Common myeloid progenitor, CD34-positive (primary cell): ENCODE measurements at regions not wholly inside any gene's neighbourhood (a gene's known extent, or its start where the extent isn't known, plus 50 kb on each side); places are given as distances from the start of the nearest gene placed in this dataset.

ENCODE experiments used
- CTCF ChIA-PET: fragments of 350-600 bp; sonication (Branson Sonifier 250); formaldehyde crosslinking; loops from one replicate; lab custom pipeline; 2021; ENCODE audit warnings: antibody characterized with exemption; lab: Charles Lee
- POLR2A ChIA-PET: fragments of 350-600 bp; sonication (Branson Sonifier 250); formaldehyde crosslinking; loops from one replicate; lab custom pipeline; 2021; ENCODE audit warnings: antibody characterized with exemption; lab: Charles Lee
- DNase-seq, 3 donors: peaks; one replicate each; pipeline versions ENCODE4 v3.0.0 to v3.0.0-alpha.2; 2013
- H3K27ac ChIP-seq, 2 experiments: 1 replicate in 1 of 2; 2 replicates in 1 of 2; pipeline ENCODE4 v1.7.0; 2013; ENCODE audit warnings: inconsistent platforms in 2 of 2, low read length in 2 of 2, mild to moderate bottlenecking in 2 of 2, low read depth in 1 of 2, moderate library complexity in 1 of 2; ENCODE audit not compliant: severe bottlenecking in 2 of 2, insufficient read depth in 1 of 2, poor library complexity in 1 of 2
- H3K27me3 ChIP-seq, 5 experiments: replicated peaks in 2 of 5; 1 replicate in 3 of 5; 2 replicates in 2 of 5; pipeline versions ENCODE4 v1.6.1 to v1.7.0; 2013; ENCODE audit warnings: low read length in 4 of 5, mild to moderate bottlenecking in 2 of 5, moderate library complexity in 2 of 5, inconsistent platforms in 1 of 5; ENCODE audit not compliant: insufficient read depth in 5 of 5, control insufficient read depth in 4 of 5
- H3K36me3 ChIP-seq, 4 experiments: 1 replicate in 2 of 4; 2 replicates in 2 of 4; pipeline versions ENCODE4 v1.6.1 to v1.7.0; 2013; ENCODE audit warnings: low read length in 3 of 4, control low read depth in 1 of 4, mild to moderate bottlenecking in 1 of 4; ENCODE audit not compliant: control insufficient read depth in 4 of 4, insufficient read depth in 4 of 4
- H3K4me1 ChIP-seq, 4 experiments: 1 replicate in 3 of 4; 2 replicates in 1 of 4; pipeline versions ENCODE4 v1.6.1 to v1.7.1; 2013; ENCODE audit warnings: low read length in 3 of 4, mild to moderate bottlenecking in 3 of 4, control low read depth in 1 of 4, inconsistent platforms in 1 of 4, moderate library complexity in 1 of 4; ENCODE audit not compliant: control insufficient read depth in 4 of 4, insufficient read depth in 4 of 4; ENCODE audit errors: control extremely low read depth in 1 of 4
- H3K4me3 ChIP-seq, 7 experiments: 1 replicate in 4 of 7; 2 replicates in 3 of 7; pipeline versions ENCODE4 v1.5.1 to v1.7.0; 2013; ENCODE audit warnings: mild to moderate bottlenecking in 7 of 7, low read length in 6 of 7, moderate library complexity in 6 of 7, inconsistent platforms in 2 of 7, low read depth in 2 of 7, control low read depth in 1 of 7; ENCODE audit not compliant: insufficient read depth in 4 of 7, control insufficient read depth in 1 of 7; ENCODE audit errors: extremely low read depth in 1 of 7
- H3K9me3 ChIP-seq, 5 experiments: 1 replicate in 4 of 5; 2 replicates in 1 of 5; pipeline versions ENCODE4 v1.6.1 to v1.7.1; 2013; ENCODE audit warnings: low read length in 4 of 5, mild to moderate bottlenecking in 2 of 5, inconsistent platforms in 1 of 5, low read depth in 1 of 5, moderate library complexity in 1 of 5; ENCODE audit not compliant: control insufficient read depth in 4 of 5, insufficient read depth in 2 of 5; ENCODE audit errors: control extremely low read depth in 1 of 5
- WGBS: methylation state at CpG from one replicate; pipeline ENCODE4 v1.1.5; 2013; ENCODE audit not compliant: insufficient coverage; 5-methylcytosine and 5-hydroxymethylcytosine counted together

DNA sequence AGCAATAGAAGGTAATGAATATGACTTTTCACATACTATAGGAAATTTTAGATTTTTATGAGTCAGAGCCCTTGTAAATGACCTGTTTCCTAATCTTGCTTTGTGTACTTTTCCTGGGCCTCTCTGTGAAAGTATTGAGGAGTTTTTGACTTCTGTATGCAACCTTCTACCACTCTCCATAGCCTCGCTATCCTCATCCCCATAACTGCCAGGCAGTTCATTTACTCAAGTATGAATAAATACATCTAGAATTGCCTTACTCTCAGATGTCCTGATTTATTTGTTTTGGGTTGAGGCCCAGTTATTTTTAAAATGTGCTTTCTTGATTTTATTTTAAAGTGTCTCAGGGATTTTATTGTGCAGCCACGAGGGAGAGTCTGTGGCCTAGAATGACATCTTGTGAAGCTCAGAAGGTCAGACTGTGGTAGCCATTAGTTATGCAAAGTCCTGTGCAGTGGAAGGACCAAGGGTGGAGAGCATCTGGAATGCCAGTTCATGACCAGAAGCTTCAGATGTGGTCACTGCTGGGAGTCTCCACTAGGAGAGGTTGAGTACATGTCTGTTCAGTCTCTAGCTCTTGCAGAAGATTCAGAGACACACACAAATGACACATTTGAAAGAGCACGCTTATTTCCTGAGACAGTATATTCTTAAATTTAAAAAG is 346.2 kb upstream of the IMPG1 start:
- ChIA-PET CTCF (no interaction called here), POLR2A (no interaction called here)
- Histone ChIP-seq H3K27ac (no peak overlapping the region), H3K36me3 (no peaks in the 10 kb centered on the region), H3K27me3 (no peaks in the 10 kb centered on the region), H3K4me3 (no peak overlapping the region), H3K9me3 (no peaks in the 10 kb centered on the region), H3K4me1 (no peaks in the 10 kb centered on the region)
- 86% methylated on average over 1 of the region's 3 CpGs for WGBS
- no peak for DNase-seq

DNA sequence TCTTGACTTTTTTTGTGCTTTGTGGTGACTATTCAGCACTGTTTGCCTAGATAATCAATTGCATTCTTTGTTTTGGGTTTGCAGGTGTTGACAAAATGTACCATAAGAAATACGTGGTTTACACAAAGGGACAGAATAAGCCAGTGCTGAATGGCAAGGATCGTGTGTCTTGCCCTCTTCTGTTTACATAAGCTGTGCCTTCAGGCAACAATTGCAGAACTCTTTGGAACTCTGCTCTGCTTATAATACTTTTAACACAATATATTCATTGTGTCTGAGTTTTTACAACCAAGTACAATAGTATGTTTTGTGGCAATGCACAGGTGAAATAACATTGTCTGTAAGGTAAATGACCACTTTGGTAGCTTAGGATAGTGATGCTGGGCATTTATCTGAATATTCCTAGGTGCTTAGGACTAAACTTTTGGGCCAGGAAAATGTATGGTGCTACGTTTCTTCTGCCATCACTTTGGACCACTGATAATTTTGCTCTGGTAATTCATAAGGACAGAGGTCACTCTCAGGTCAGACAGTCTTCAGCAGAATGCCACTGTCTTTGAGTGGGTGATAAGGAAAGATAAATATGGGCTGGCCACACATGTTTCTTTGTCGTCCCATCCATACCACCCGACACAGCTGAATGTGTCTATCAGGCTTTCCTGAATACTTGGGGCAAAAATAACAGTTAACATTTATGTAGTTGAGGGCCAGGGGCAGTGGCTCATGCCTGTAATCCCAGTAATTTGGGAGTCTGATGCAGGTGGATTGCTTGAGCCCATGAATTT is 344.6 kb upstream of the IMPG1 start:
- no peaks in the 10 kb centered on the region for H3K4me1 ChIP-seq
- 53% methylated on average over 5 of the region's 5 CpGs for WGBS
- no peak overlapping the region for H3K27ac ChIP-seq
- ChIA-PET CTCF (no interaction called here), POLR2A (no interaction called here)
- no peaks in the 10 kb centered on the region for H3K9me3 ChIP-seq
- H3K4me3 ChIP-seq, result no peak overlapping the region
- no peaks in the 10 kb centered on the region for H3K36me3 ChIP-seq
- no peak for DNase-seq
- no peaks in the 10 kb centered on the region for H3K27me3 ChIP-seq

DNA sequence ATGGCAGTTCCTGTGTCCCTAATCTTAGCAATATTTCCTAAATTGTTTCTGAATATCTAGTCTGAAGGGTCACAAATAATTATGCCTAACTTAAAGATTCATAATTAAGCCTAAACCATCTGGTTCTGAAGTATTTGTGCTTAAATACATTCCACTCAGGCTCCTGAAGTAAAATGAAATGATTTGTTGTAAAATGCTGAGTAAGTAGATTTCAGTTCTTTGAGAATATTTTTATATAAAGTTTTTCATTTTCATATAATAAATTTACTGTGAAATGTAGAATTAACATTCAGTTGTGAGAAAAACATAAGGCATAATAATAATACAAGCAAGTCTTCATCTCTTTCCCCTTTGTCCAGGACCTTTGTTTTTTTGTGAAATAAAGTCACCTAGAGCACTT is 330.6 kb upstream of the IMPG1 start:
- Histone ChIP-seq H3K27me3 (no peaks in the 10 kb centered on the region), H3K9me3 (no peaks in the 10 kb centered on the region), H3K27ac (no peak overlapping the region), H3K4me1 (no peaks in the 10 kb centered on the region), H3K4me3 (no peak overlapping the region), H3K36me3 (no peaks in the 10 kb centered on the region)
- CTCF ChIA-PET, result no interaction called here
- POLR2A ChIA-PET, result no interaction called here
- DNase-seq, result no peak

DNA sequence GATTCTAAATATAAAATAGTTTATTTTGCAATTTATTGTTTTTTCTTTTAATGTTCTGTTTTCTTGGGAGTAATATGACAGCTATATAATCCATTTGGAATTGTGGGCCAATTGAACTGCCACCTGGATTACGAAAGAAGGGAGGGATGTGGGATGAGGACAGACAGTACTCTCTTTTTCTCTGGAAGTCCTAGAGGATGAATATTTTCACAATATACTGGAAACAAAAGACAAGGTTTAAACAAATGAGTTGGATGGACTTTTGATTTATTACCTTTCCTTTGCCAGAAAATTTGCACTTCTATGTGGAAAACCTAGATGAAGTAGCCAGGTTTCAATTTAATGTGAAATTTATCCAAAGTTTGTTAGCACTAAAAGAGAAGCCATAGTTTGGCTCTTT is 325.5 kb upstream of the IMPG1 start:
- Histone ChIP-seq H3K36me3 (no peaks in the 10 kb centered on the region), H3K4me1 (no peaks in the 10 kb centered on the region), H3K27me3 (no peaks in the 10 kb centered on the region), H3K4me3 (no peak overlapping the region), H3K27ac (no peak overlapping the region), H3K9me3 (no peaks in the 10 kb centered on the region)
- no peak for DNase-seq
- ChIA-PET POLR2A (no interaction called here), CTCF (no interaction called here)
- WGBS, result no CpG with 5 or more reads among the region's 1 CpG

DNA sequence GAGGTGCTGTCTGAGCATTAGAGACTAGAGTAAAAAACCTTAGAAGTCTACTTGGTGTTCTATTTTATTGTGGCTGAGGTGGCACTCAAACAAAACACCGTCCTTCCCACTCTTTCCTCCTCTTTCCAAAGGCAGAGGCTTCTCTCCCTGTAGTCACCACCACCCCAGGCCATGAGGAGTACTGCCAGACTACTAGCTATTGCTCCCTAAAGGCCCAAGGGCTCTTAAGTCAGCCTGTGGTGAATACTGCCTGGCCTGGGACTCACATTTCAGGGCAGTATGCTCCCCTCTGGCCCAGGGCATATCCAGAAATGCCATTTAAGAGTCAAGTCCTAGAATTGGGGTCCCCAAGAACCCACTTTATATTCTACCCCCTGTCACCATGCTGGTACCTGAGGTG is 309.7 kb upstream of the IMPG1 start:
- Histone ChIP-seq H3K4me3 (no peak overlapping the region), H3K4me1 (no peaks in the 10 kb centered on the region), H3K27ac (no peak overlapping the region), H3K9me3 (peaks cover 0 to 5% (median 2%) of the 10 kb centered on the region in 5 experiments), H3K27me3 (no peaks in the 10 kb centered on the region), H3K36me3 (no peaks in the 10 kb centered on the region)
- CTCF ChIA-PET, result no interaction called here
- WGBS, result no CpG with 5 or more reads among the region's 1 CpG
- no peak for DNase-seq
- POLR2A ChIA-PET, result no interaction called here

DNA sequence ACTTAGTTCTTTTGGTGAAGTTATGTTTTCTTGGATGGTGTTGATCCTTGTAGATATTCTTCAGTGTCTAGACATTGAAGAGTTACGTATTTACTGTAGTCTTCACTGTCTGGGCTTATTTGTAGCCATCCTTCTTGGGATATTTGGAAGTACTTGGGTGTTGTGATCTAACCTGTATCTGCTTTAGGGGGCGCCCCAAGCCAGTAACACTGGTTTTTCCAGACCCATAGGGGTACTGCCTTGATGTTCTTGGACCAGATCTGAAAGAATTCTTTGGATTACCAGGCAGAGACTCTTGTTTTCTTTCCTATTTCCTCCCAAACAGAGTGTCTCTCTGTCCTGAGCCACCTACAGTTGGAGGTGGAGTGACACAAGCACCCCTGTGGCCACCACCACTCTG is 309.1 kb upstream of the IMPG1 start:
- peaks cover 0 to 5% (median 2%) of the 10 kb centered on the region in 5 experiments for H3K9me3 ChIP-seq
- ChIA-PET POLR2A (no interaction called here), CTCF (no interaction called here)
- no peak overlapping the region for H3K4me3 ChIP-seq
- H3K27me3 ChIP-seq, result no peaks in the 10 kb centered on the region
- WGBS, result no CpG with 5 or more reads among the region's 2 CpGs
- H3K27ac ChIP-seq, result no peak overlapping the region
- no peaks in the 10 kb centered on the region for H3K4me1 ChIP-seq
- H3K36me3 ChIP-seq, result no peaks in the 10 kb centered on the region
- DNase-seq, result no peak

DNA sequence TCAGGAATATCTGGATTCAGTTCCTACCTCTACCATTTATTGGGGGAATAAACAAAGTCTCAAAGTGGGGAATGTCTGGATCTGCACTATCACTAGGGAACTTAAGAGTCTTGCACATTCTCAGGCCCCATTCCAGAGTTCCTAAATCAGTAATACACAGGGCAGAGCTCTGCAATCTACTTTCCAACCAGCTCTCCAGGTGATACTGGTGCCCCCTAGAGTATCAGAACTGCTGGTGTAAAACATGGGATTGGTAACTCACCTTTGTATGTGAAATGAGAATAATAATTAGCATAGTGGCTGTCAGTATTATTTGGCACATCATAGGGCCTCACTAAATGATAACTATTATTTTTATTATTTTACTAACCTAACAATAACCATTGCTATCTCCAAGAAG is 278.8 kb upstream of the IMPG1 start:
- CTCF ChIA-PET, result no interaction called here

More for the DNA sequence above, 278.8 kb upstream of the IMPG1 start:
- peak in 2 of 3 donors; percentile 0 to 1 for DNase-seq
- POLR2A ChIA-PET, result no interaction called here
- H3K36me3 ChIP-seq, result no peaks in the 10 kb centered on the region
- no peaks in the 10 kb centered on the region for H3K4me1 ChIP-seq
- no peaks in the 10 kb centered on the region for H3K27me3 ChIP-seq
- no peak overlapping the region for H3K4me3 ChIP-seq
- no peak overlapping the region for H3K27ac ChIP-seq
- no peaks in the 10 kb centered on the region for H3K9me3 ChIP-seq
